ENCODE measurements at regions not wholly inside any gene's neighbourhood (a gene's known extent, or its start where the extent isn't known, plus 50 kb on each side); places are given as distances from the start of the nearest gene placed in this dataset.
A peak's percentile ranks its signal among the peaks of the same experiment; 100 is the strongest.

DNA sequence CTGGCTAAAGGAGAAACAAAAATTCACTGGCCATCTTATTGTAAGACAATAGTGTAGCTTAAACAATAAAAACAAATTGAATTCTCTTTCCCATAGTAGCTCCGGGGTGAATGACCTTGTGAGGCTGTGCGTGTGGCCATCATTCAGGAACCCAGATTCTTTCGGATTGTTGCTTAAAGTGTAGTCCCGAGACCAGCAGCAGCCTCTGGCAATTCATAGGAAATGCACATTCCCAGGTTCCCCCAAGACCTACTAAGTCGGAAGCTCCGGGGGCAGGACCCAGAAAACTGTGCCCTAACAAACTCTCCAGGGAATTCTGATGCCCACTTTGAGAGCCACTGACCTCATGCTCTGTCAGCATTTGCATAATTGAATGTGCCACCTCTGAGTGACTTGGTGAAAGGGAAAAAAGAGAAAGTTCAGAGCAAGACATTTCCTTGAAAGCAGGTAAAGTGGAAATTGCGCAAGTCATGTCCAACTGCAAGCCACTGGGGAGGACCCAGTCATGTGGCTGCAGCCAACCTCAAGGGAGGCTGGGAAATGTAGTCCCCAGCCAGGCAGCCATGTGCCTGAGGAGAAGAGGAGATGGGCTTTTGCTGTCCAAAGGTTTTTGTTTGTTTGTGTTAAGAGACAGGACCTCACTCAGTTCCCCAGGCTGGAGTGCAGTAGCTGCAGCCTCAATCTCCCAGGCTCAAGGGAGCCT lies 50.7 kb upstream of the PNMA8B start:
- DNase-seq = peak in 1 of 2 donors; percentile 23

DNA sequence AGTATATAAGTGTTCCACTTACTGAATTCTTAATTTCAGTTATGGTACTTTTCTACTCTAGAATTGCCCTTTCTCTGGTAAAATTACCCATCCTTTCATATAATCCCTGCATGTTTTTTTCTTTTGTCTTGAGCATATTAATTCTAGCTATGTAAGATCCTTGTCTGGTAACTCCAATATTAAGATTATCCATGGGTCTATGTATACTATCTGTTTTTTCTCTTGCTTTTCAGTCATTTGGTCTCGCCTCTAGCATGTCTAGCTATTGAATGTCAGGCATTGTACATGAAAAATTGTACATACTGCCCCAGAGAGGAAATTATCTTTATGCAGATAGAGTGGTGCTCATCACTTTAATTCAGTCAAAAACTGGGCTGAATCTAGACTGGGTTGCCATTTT lies 50.4 kb upstream of the CALM3 start:
- DNase-seq = no peak

DNA sequence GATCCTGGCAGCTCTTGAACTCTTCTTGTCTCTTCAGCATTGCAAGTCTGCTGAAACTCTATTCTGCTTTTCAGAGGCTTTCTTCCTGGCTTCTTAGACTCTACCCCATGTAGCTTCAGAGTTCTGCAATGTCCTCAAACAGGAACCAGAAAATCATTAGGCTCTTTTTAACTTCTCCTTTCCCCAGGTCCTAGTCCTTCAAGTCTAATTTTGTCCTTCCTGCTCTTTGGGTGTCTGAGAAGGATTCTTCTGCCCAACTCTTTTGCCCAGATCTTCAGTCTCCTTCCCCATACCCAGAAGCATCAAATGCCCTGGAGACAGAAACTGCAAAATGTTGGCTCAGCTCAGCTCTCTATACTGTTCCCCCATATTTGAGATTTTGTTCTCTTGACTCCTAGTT lies 50.0 kb upstream of the CALM3 start:
- DNase-seq = peak in 1 of 2 donors; percentile 28

All from hippocampal formation (tissue), 2 donors.